Sigmoid colon (tissue), 4 donors: ENCODE measurements at regions not wholly inside any gene's neighbourhood (a gene's known extent, or its start where the extent isn't known, plus 50 kb on each side); places are given as distances from the start of the nearest gene placed in this dataset.

ENCODE experiments used
- CTCF ChIP-seq, 4 experiments: fragments of 450-650 bp in 3 of 4; fragments of 200-600 bp in 1 of 4; IDR thresholded peaks; one replicate each; pipeline ENCODE4 v1.5.1; 2016 to 2019; ENCODE audit warnings: antibody characterized with exemption in 4 of 4, mild to moderate bottlenecking in 3 of 4, moderate library complexity in 2 of 4
- EP300 ChIP-seq, 4 donors: sonication (generic); formaldehyde crosslinking; IDR thresholded peaks; one replicate each; pipeline ENCODE4 v1.6.1; 2017; ENCODE audit warnings: antibody characterized with exemption in 4 of 4
- POLR2A ChIP-seq, 2 donors: fragments of 450-650 bp; IDR thresholded peaks; one replicate each; pipeline ENCODE4 v1.6.1; 2016; ENCODE audit warnings: antibody characterized with exemption in 2 of 2, mild to moderate bottlenecking in 2 of 2, moderate library complexity in 2 of 2

- TF ChIP-seq POLR2A (IDR thresholded peaks at IDR 0.05): no peak
- TF ChIP-seq CTCF (IDR thresholded peaks at IDR 0.05): no peak
- TF ChIP-seq EP300 (IDR thresholded peaks at IDR 0.05): no peak
Observed at GRCh38 chr13:73939603-73940002, 194.6 kb downstream of the KLF12 start.
